GM18873 (cell line): ENCODE measurements at regions not wholly inside any gene's neighbourhood (a gene's known extent, or its start where the extent isn't known, plus 50 kb on each side); places are given as distances from the start of the nearest gene placed in this dataset.

Experiments used
- ATAC-seq: cut with Tn5 transposase; IDR thresholded peaks from one replicate; pipeline ENCODE4 v1.9.1; 2021; ENCODE audit warnings: mild to moderate bottlenecking, moderate library complexity, moderate number of reproducible peaks; ENCODE audit not compliant: unreplicated experiment, low FRiP score

DNA sequence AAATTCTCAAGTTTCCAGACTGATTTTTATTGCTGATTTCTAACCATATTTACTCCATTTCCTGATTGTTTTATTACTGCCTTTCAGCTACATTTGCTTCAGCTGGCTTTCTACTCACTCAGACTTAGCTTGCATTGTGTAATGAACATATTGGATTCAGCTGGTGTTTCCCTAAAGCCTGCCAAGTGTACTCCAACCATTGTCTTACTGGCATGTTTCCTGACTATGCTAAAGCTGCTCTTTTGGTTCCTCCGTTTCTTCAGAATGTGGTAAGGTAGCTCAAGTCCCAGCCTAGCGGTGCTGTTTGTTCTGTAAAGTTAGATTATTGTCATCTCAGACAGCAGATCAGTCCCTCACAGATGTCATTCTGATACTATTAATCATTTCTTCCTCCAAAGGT, 53.1 kb upstream of the GLRA2 start:
- ATAC-seq: no peak

DNA sequence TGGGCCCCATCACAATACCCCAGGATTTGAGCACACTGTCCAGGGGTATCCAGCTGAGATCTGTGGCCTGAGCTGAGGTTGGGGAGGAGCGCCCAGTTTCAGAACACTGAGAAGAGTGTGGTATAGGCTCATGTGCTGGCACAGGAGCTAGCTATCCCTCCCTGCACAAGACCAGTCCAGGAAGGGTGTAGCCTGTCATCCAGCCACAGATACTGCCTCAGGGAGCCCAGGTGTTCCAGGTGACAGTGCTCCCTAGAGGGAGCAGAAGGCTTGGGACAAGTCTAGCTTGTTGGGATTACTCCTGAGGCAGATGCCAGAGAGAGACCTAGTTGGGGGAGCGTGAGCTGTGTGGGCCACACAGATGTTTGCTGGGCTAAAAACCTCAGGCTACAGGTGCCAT, 79.6 kb upstream of the GLRA2 start:
- ATAC-seq: no peak

DNA sequence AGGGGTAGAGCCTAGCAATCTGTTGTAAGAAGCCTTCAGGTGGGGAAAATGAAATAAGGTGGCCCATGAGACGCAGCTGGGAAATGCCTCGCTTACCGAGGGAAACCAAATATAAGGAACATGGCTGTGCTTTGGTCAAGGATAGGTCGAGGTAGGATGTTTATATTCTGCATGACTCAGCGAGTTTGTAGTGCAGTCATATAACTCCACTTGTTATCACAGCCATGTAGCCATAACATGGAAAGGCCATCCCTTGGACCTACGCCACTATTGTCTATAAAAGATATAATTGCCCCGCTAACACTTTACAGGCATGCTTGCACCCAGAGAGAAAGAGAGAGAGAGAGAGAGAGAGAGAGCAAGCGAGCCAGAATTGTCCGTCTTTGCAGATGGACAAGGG, 80.9 kb upstream of the GLRA2 start:
- no peak for ATAC-seq

DNA sequence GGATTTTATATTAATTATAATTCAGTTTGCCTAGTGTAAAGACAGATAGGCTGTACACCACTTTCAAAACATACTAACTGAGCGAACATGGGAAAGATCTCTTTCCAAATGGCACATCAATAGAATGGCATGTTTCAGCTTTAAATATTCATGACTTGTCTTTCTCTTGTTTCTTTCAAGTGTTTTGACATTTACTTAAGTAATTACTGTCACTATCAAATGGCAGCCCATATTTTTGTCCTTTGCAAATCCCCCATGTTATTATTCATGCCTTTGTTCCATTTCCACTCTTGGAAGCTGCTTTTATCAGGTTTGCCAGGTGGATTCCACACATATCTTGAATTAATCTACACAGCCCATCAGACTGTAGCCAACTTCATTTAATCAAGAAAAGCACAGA, 89.2 kb upstream of the GLRA2 start:
- ATAC-seq: no peak

DNA sequence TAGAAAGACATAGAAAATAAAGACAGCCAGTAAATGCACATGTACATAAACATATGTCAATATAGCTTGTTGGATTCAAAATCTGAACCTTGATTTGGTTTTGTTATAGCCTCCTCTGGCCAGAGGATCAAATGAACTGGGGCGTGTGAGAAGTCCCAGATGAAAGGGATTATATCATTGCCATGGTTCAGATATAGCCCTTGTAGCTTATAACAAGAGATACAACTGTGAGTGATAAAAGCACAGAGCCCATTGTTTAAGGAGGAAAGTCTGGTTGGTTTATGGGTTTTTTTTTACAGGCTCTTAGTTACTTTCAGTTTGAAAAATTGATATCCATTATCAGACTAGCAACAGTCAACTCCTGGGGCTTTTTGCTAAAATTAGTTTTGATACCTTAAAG, 101.7 kb upstream of the GLRA2 start:
- ATAC-seq: no peak

DNA sequence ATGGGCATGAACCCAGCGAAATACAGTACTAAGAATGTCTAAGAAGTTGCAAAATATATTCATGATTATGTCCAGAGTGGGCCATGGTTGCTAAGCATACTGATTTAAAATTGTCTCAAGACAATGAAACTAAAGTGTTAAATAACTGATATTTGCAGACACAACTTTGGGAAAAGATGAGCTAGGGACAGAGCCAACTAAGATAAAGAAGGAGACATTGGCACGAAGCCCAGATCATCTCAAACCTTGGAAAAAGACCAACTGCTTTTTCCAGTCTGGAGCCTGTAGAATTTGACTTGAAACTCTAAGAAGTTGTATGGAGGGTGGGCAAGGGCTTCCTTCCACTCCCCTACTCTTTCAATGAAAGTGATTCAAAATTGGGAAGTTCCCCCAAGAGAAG, 108.5 kb upstream of the GLRA2 start:
- no peak for ATAC-seq

DNA sequence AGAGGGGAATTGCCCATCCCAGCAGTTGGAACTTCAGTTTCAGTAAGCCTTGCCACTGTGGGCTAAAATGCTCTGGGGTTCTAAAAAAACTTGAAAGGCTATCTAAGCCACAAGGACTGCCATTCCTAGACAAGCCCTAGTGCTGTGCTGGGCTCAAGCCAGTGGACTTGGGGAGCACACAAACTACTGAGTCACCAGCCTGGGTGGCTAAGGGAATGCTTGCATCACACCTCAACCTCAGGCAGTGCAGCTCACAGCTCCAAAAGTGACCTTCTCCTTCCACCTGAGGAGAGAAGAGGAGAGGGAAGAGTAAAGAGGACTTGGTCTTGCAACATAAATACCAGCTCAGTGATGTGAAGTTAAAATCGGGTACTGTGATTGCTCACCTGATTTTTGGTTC, 116.7 kb upstream of the GLRA2 start:
- ATAC-seq: no peak

DNA sequence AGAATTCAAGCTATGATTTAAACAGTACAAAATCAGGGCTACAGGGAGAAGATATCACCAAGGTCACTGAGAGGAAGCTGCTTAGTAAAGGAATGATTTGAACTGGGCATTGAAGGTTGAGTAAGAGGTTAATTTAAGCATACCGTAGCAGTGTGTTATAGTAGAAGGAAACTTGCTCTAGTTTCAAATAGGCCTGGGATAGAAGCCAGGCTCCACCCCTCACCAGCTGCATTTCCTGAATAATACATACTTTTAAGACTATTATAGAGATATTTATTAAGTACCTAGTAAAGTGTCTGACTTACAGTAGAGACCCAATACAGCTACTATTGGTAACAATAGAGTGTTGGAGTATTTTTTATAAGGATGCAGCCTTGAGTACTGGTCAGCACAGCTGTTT, 118.0 kb upstream of the GLRA2 start:
- ATAC-seq: no peak

DNA sequence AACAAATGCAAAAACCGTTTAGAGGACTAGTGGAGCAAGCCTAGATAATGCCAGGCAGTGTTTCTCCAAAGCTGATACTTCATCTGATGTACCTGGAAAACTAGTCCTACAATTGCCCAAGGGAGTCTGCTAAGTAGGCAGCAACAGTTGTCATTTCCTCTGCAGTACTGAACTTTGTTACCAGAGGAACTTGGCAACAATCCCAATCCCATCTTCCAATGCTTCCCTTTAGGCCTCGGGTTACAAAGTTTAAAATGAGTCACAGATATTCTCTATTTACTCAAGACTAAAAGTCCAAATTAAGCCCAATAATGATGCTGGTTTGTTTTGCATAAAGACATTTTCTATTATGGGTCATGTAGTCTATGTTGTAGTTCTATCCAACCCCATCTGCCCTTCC, 120.0 kb upstream of the GLRA2 start:
- no peak for ATAC-seq

DNA sequence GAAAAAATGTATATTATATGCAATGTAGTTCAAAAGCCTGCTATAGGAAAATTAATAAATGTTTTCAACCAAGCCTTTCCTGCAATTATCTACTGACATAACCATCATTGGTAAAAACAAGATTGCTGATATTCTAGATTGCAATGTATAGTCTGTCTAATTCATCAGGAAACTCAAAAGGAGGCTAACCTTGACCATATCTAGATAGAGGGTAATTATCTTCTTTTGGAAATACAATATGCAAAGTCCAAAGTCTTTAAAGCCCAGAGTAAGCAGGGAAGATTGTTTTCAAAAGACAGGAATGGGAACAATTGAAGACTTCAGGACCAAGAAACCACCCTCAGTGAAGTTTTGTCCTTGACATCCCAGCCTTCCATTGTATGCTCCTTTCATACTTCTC, 123.1 kb upstream of the GLRA2 start:
- no peak for ATAC-seq

DNA sequence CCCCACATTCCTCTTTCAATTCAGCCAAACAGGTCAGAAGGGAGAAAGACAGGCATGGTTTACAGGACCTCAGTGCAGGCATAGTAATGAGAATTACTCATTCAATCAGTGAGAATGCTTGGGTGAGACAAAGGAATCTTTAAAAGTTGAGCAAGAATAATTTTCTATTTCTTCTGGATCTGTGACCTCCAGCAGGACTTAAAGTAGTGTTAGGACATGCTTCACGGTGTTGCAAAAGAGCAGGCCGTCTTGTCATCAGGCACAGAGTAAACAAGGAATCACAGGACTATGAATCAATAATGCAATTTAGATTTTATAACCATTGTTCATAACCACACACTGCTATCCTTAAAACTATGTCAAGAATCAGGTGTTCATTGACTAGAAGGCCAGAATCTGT, 130.6 kb upstream of the GLRA2 start:
- ATAC-seq: no peak

DNA sequence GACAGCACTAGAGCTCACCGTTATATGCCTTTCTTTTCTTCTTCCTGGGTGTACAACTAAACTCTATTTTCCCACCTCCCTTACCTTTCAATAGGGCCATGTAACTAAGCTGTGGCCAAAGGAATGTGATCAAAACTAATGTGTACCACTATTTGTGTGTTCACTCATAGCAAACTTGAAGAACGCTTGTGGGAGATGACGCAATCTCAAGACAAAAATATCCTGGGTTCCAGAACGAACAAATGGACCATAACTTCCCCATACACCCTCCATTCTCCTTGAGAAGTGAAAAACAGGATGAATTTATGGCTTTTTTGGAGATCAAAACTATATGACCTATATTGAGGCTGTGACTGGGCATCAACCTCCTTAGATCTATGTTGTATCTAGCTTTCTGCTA, 139.7 kb upstream of the GLRA2 start:
- ATAC-seq: no peak

DNA sequence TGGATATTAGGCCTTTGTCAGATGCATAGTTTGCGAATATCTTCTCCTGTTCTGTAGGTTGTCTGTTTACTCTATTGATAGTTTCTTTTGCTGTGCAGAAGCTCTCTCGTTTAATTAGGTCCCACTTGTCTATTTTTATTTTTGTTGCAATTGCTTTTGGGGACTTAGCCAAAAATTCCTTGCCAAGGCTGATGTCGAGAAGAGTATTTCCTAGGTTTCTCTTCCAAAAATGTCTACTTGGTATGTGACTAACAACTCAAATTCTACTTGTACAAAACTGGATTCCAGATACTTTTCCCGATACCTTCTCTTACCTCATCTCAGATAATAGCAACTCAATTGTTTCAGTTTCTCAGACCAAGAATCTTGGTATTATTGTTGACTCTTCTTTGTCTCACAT, 142.4 kb upstream of the GLRA2 start:
- no peak for ATAC-seq

DNA sequence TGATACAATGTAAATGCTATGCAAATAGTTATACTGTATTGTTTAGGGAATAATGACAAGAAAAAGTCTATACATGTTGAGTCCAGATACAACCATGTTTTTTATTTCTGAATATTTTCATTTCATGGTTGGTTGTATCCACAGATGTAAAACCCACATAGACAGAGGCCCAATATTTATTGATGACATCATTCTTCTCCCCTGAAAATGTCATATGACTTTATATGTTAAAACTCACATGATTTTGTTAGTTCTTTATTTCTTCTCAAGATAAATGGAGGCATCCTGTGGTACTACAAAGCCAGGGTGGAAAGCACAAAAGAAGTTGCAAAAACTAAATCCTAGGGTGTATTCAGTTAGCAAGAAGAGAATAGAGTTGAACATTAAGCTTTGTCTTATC, 149.3 kb upstream of the GLRA2 start:
- ATAC-seq: no peak

DNA sequence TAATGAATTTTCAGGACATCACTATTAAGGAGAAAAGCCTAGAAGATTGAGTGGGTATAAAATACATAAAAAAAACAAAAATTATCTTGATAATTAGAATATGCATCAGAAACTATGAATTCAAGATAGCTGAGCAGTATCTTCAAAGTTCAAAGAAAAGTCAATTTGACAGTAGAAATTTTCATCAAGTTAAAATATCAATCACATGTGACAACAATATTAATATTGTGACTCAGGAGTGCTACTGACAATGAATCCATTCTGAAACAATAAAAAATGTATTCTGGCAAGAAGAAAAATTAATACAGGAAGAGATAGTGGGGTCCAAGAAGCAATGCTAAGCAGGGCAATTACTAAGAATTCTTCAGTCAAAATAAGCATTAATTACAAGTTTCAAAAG, 151.9 kb upstream of the GLRA2 start:
- no peak for ATAC-seq

DNA sequence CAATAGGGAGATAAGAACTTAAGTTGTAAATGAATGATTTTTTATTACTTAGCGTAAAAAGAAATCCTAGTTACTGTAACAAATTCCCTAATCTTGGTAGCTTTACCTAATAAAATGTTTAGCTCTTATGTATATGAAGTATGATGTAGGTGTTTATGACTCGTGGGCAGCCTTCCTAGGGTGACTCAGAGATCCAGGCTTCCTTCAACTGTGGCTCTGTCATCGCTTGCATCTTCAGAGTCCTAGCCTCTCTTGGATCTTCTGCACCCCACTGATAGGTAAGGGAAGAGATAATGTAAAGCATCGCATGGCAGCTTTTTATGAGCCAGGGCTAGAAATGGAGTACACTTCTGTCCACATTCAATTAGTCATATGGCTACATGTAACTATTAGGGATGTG, 165.6 kb upstream of the GLRA2 start:
- ATAC-seq: no peak

DNA sequence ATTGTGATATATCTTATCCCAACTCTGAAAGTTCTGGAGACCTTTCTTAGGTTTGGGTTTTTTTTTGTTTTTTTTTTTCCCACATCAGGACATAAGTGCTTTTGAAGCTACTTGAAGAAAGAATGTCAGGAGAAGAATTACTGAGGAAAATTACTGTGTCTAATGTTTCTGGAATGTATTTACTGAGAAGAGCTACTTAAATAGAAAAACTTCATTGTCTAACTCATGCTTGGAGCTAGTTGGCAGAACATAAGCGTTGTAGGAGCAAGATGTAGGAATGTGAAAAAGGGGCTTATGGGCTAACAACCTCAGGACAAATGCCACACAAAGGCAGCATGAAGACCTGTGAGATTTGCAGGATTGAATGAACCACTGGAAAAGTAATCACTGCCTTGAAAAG, 166.6 kb upstream of the GLRA2 start:
- ATAC-seq: no peak

DNA sequence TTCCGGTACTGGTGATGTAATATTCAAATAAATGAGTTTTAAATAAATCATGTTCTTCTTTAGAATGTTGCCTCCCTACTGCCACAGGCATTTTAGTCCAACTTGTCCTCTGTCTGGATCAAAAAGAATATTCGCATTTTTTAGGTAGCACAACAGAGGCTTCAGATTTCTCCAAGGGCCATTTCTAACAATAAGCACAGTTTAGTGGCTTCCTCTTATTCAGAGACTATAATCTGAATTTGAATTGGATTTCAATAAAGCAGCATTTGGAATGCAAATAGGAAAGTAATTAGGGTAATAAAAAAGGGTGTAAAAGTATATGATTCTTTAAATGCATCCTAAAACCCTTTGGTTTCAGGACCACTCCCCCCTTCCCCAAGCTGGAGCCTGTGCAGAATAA, 167.9 kb upstream of the GLRA2 start:
- ATAC-seq: no peak

DNA sequence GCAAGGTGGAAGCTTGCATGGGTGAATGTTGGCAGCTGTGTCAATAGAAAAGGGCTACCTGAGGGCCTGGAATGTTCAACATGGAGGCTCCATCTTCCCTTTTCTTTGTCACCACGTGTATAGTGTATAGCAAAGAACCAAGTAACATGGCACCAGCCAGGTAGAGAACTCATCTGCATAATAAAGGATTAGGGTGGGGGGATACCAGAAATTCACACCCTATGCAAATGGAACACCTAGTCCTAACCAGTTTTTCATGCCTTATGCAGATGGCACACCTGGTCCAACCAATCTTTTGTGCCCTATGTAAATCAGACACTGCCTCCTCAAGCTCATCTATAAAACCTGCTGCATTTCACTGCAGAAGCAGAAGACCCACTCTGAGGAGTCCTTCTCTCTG, 169.6 kb upstream of the GLRA2 start:
- ATAC-seq: no peak

DNA sequence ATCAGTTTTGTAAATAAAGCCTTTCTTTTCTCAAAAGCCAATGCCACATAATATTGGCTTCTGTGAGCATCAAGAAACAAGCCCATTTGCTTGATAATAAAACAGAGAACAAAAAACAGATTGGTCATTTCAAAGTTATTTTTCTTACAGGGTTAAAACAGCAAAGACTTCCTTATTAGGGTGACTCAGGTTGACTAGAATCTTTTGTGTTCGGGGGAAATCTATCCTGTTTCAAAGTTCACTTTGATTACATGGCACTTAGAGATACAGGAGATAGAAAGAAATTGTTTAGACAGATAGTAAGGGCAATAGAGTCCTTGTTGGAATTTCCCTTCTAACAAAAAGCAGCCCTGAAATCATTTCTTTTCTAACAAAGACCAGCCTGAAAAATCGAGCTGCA, 170.0 kb upstream of the GLRA2 start:
- no peak for ATAC-seq

DNA sequence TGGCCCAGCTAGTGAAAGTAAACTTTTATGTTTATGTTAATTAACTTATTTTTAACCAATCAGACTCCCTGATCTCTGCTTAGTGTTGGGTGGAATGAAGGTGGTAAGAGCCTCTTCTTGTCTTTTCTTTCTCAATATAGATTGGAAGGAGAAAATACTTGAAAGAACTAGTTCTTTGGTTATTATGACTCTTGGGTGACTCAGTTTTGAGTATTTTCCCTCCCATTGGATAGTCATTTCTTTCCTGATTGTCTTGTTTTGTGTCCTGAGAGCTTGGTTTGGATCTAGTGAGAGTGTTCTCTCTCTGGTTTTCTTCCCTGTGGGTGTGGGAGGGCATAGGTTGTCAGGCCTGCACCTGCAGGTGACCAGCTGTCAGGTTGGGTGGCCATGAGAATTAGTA, 172.0 kb upstream of the GLRA2 start:
- no peak for ATAC-seq

DNA sequence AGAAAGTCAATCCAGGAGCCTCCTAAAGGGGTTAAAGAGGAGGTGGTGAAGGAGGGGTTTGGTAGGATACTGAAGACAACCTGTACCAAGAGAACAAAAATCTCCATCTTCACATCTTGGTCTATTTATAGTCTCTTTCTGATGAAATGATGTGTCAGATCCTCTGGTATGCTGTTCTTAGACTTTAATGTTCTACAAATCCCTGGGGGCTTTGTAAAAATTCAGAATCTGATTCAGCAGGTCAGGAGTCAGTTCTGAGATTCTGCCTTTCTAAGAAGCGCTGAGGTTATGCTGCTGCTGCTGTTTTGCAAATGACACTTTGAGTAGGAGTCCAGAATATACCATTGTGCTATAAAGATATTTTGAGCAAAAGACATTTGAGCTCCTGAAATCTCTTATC, 172.9 kb upstream of the GLRA2 start:
- no peak for ATAC-seq

DNA sequence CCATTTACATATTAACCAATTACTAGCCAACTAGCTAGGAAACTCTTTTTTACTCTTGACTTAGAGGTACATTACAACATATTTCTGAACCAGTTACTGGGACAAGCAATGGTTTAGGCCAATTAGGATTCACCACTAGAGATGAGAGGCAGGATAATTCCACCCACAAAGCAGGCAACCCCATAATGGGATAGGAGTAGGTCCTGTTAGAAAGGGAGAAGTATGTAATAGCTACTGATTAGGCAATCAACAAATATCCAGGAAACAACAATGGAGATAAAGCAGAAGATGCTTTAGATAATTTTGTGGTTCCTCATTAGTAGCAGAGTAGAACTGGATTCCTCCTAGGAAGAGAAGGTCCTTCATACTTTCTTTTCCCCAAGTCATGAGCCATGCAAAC, 173.8 kb upstream of the GLRA2 start:
- no peak for ATAC-seq

DNA sequence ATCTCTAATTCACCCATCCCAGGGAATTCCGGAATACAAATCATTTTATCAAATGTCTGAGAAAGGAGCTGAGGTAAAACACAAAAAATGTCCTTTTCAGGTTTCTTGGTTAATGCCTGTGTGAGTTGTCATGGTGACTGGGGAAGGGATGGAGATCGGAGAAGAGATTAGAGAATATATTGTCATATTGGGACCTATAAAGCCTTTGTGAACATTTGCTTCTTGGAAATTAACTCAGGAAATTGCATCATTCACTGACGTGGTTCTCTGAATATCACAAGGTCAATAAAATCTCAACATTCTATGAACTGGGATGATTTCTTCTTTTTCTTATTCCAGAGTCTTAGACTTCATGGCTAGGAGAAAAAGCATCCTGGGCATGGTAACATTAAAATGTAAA, 174.8 kb upstream of the GLRA2 start:
- ATAC-seq: no peak
